SK-N-SH treated with all-trans-retinoic acid at 6 μM for 48 hours (cell line): ENCODE measurements at regions not wholly inside any gene's neighbourhood (a gene's known extent, or its start where the extent isn't known, plus 50 kb on each side); places are given as distances from the start of the nearest gene placed in this dataset.

Experiments
- ARNTL ChIP-seq: fragments of 450-650 bp; formaldehyde crosslinking; IDR thresholded peaks from 2 replicates; pipeline ENCODE4 v1.5.0; 2020; ENCODE audit warnings: low read depth, mild to moderate bottlenecking, moderate library complexity, borderline replicate concordance
- RARB ChIP-seq: fragments of 250-450 bp; sonication (Bioruptor Pico); IDR thresholded peaks from 2 replicates; pipeline ENCODE4 v1.8.0; 2021; ENCODE audit warnings: mild to moderate bottlenecking, moderate library complexity
- ZFP30 ChIP-seq: fragments of 450-650 bp; formaldehyde crosslinking; IDR thresholded peaks from 2 replicates; pipeline ENCODE4 v1.5.0; 2022; ENCODE audit warnings: mild to moderate bottlenecking, moderate library complexity
- TF ChIP-seq, protein P1 (sequence below): fragments of 250-450 bp; sonication (Bioruptor Pico); IDR thresholded peaks from 2 replicates; pipeline ENCODE4 v1.5.1; 2020; ENCODE audit warnings: low read depth, mild to moderate bottlenecking, moderate library complexity
- TF ChIP-seq, protein P2 (sequence below): fragments of 250-450 bp; sonication (Bioruptor Pico); IDR thresholded peaks from 2 replicates; pipeline ENCODE4 v1.8.0; 2021; ENCODE audit warnings: low read depth, mild to moderate bottlenecking, moderate library complexity, borderline replicate concordance
- TF ChIP-seq, protein P3 (sequence below): fragments of 250-450 bp; sonication (Bioruptor Pico); IDR thresholded peaks from 2 replicates; pipeline ENCODE4 v1.5.1; 2021; ENCODE audit warnings: mild to moderate bottlenecking, moderate library complexity
- TF ChIP-seq, protein P4 (sequence below): fragments of 250-450 bp; sonication (Bioruptor Pico); IDR thresholded peaks from 2 replicates; pipeline ENCODE4 v1.8.0; 2020; ENCODE audit warnings: mild to moderate bottlenecking, moderate library complexity, borderline replicate concordance

DNA sequence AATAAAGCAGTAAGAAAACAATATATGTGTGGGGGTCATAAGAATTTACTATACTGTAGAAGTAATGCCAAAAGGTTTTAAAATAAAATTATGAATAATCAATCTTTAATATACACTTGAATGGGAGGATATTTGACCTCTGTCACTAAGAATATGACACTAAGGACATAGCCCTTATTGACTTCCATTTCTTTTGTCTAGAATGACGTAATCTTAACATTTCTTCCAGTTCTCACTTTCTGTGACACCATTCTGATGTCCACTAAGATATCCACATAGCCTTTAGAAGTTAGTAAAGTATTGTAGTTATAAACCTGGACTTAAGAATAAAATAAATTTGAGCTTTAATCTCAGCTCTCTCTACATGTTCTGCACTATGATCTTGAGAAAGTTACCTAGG lies 1050.7 kb downstream of the TLE4 start:
- TF ChIP-seq, protein P1, sequence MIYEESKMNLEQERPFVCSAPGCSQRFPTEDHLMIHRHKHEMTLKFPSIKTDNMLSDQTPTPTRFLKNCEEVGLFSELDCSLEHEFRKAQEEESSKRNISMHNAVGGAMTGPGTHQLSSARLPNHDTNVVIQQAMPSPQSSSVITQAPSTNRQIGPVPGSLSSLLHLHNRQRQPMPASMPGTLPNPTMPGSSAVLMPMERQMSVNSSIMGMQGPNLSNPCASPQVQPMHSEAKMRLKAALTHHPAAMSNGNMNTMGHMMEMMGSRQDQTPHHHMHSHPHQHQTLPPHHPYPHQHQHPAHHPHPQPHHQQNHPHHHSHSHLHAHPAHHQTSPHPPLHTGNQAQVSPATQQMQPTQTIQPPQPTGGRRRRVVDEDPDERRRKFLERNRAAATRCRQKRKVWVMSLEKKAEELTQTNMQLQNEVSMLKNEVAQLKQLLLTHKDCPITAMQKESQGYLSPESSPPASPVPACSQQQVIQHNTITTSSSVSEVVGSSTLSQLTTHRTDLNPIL (CRISPR knock-in tag): no peak
- TF ChIP-seq, protein P2, sequence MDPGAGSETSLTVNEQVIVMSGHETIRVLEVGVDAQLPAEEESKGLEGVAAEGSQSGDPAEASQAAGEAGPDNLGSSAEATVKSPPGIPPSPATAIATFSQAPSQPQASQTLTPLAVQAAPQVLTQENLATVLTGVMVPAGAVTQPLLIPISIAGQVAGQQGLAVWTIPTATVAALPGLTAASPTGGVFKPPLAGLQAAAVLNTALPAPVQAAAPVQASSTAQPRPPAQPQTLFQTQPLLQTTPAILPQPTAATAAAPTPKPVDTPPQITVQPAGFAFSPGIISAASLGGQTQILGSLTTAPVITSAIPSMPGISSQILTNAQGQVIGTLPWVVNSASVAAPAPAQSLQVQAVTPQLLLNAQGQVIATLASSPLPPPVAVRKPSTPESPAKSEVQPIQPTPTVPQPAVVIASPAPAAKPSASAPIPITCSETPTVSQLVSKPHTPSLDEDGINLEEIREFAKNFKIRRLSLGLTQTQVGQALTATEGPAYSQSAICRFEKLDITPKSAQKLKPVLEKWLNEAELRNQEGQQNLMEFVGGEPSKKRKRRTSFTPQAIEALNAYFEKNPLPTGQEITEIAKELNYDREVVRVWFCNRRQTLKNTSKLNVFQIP (CRISPR knock-in tag): no peak
- TF ChIP-seq, protein P3, sequence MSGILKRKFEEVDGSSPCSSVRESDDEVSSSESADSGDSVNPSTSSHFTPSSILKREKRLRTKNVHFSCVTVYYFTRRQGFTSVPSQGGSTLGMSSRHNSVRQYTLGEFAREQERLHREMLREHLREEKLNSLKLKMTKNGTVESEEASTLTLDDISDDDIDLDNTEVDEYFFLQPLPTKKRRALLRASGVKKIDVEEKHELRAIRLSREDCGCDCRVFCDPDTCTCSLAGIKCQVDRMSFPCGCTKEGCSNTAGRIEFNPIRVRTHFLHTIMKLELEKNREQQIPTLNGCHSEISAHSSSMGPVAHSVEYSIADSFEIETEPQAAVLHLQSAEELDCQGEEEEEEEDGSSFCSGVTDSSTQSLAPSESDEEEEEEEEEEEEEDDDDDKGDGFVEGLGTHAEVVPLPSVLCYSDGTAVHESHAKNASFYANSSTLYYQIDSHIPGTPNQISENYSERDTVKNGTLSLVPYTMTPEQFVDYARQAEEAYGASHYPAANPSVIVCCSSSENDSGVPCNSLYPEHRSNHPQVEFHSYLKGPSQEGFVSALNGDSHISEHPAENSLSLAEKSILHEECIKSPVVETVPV (CRISPR knock-in tag): no peak
- TF ChIP-seq ARNTL (CRISPR knock-in tag): no peak
- no peak for TF ChIP-seq RARB (CRISPR knock-in tag)
- TF ChIP-seq, protein P4, sequence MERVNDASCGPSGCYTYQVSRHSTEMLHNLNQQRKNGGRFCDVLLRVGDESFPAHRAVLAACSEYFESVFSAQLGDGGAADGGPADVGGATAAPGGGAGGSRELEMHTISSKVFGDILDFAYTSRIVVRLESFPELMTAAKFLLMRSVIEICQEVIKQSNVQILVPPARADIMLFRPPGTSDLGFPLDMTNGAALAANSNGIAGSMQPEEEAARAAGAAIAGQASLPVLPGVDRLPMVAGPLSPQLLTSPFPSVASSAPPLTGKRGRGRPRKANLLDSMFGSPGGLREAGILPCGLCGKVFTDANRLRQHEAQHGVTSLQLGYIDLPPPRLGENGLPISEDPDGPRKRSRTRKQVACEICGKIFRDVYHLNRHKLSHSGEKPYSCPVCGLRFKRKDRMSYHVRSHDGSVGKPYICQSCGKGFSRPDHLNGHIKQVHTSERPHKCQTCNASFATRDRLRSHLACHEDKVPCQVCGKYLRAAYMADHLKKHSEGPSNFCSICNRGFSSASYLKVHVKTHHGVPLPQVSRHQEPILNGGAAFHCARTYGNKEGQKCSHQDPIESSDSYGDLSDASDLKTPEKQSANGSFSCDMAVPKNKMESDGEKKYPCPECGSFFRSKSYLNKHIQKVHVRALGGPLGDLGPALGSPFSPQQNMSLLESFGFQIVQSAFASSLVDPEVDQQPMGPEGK (CRISPR knock-in tag): no peak
- TF ChIP-seq ZFP30: no peak
